Skin epidermis (tissue), 12 donors: ENCODE measurements at regions not wholly inside any gene's neighbourhood (a gene's known extent, or its start where the extent isn't known, plus 50 kb on each side); places are given as distances from the start of the nearest gene placed in this dataset.
A peak's percentile ranks its signal among the peaks of the same experiment; 100 is the strongest.
"Not testable (repeated sequence)": the region's sequence is repeated elsewhere in the genome, so short reads cannot be mapped to it uniquely, and the experiment has no call there.

Source experiments
- H3K27ac ChIP-seq, 21 experiments: fragments of 200-600 bp; sonication (generic) in 11 of 21; one replicate each; pipeline ENCODE4 v1.5.0; 2020; ENCODE audit warnings: mild to moderate bottlenecking in 3 of 21, inconsistent platforms in 2 of 21, moderate library complexity in 2 of 21
- H3K4me3 ChIP-seq, 7 experiments: fragments of 200-600 bp; sonication (generic) in 2 of 7; one replicate each; pipeline ENCODE4 v1.5.0; 2020; ENCODE audit warnings: inconsistent platforms in 2 of 7, mild to moderate bottlenecking in 2 of 7, moderate library complexity in 1 of 7

GRCh38 chr11:13127161-13127560 lies 118.0 kb downstream of the RASSF10 start:
- H3K4me3 ChIP-seq = no peak overlapping the region
- H3K27ac ChIP-seq = no peak overlapping the region

GRCh38 chr11:13128354-13128753 lies 119.2 kb downstream of the RASSF10 start:
- H3K4me3 ChIP-seq = no peak overlapping the region
- H3K27ac ChIP-seq = no peak overlapping the region

GRCh38 chr11:13134066-13134465 lies 125.0 kb downstream of the RASSF10 start:
- H3K27ac ChIP-seq = no peak overlapping the region

GRCh38 chr11:13134886-13135285 lies 125.8 kb downstream of the RASSF10 start:
- no peak overlapping the region for H3K4me3 ChIP-seq

More at GRCh38 chr11:13134066-13134465, 125.0 kb downstream of the RASSF10 start:
- H3K4me3 ChIP-seq = no peak overlapping the region

DNA sequence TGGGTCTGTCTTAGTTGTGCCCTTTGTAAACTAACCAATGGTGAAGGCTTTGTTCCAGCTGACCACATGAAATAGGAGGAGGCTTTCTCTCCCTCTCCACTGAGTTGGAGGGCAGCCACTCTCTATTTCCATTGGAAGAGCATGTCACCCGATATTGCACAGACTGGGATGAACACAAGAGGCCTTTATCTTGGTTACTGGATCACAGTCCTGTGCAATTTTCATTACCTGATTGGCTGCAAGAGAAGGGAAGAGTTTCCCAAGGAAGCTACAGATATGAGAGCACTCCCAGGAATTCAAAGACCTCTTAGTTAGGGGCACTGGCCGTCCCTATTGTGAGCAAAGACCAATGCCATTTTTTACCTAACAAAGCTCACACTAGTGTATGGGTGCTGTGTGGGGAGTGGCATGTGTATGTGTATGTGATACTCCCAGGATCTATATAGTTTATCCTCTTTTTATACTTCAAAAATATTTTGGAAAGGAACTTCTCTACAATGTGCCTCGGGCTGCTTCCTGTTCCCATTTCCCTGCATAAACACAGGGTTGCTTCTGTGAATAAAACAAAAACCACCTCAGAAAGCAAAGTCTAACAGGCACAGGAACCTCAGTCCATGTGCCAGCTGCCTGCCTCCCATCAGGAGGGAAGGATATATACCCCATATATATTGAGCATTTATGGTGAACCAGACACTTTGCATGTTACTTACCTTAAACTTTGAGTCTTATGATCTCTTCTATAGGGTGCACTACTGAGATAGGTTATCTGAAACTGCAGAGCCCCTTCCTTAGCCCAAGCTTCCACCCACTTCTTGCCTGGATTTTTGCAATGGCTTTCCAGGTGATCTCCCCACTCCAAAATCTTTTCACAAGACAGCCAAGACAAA lies 126.5 kb downstream of the RASSF10 start:
- H3K4me3 ChIP-seq = no peak overlapping the region
- peak overlapping the region in 1 of 21 experiments; percentile 11 for H3K27ac ChIP-seq

More at GRCh38 chr11:13134886-13135285, 125.8 kb downstream of the RASSF10 start:
- no peak overlapping the region for H3K27ac ChIP-seq

DNA sequence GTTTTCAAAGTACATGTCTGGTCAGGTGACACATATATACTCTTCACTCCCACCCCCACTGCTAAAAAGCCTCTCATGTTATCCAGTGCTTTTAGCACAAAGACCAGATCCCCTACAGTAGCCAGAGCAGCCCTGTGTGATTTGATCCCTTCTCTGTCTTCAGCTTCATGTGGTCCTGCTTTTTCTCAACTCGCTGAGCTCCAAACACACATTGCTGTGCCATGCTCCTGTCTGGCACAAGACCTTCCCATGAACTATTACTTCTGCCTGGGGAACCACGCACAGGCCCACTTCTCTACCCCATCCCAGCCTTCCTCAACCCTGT lies 127.1 kb downstream of the RASSF10 start:
- no peak overlapping the region for H3K4me3 ChIP-seq
- H3K27ac ChIP-seq = peak overlapping the region in 1 of 21 experiments; percentile 11

- no peak overlapping the region for H3K4me3 ChIP-seq
- no peak overlapping the region for H3K27ac ChIP-seq
Measured at GRCh38 chr11:13137844-13138301, 128.8 kb downstream of the RASSF10 start.

DNA sequence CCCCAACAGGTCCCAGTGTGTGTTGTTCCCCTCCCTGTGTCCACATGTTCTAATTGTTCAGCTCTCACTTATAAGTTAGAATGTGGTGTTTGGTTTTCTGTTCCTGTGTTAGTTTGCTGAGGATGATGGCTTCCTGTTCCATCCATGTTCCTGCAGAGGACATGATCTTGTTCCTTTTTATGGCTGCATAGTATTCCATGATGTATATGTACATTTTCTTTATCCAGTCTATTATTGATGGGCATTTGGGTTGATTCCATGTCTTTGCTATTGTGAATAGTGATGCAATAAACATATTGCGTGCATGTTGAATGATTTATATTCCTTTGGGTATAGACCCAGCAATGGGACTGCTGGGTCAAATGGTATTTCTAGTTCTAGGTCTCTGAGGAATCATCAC lies 130.0 kb downstream of the RASSF10 start:
- not testable (repeated sequence) for H3K27ac ChIP-seq, H3K4me3 ChIP-seq

- Histone ChIP-seq H3K4me3 (no peak overlapping the region), H3K27ac (peak overlapping the region in 1 of 21 experiments; percentile 8)
Measured at GRCh38 chr11:13140028-13140870, 131.1 kb downstream of the RASSF10 start.

DNA sequence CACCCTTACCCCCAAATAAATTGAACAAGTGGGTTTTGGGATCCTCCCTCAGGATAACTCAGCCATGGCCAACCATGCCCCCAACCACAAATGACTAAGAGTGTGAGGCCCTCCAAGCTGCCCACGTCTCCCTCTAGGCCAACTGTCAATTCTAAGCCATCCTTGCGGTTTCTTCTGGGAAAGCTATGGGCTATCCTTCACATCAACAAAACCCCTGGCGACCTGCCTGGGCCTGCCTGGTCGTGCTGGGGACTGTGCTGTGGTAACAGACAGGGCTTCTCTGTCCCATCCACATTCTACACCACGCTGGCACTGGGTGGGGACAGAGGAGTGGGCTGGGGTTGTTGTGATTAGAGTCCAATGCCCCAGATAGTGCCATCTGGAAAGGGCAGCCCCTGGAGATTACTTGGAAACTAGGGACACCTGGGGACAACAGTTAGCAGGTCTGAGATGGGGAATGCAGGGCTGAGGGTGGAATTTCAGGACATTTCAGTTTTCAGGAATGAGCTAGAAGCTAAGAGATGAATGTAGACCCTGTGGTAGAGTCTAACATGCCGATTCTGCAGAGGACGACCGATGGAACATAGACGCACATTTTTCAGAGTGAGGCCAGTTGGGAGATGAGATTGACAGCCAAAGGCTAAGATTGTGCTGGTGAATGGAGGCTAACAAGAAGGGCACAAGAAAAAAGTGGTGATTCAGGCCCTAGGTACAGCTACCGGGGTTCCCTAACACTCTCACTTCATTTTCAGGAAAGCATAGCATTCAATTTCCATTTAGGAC lies 131.9 kb downstream of the RASSF10 start:
- Histone ChIP-seq H3K27ac (no peak overlapping the region), H3K4me3 (no peak overlapping the region)

GRCh38 chr11:13141731-13142709 lies 132.9 kb downstream of the RASSF10 start:
- Histone ChIP-seq H3K27ac (no peak overlapping the region), H3K4me3 (no peak overlapping the region)

GRCh38 chr11:13143486-13144297 lies 133.9 kb upstream of the BMAL1 start:
- Histone ChIP-seq H3K4me3 (no peak overlapping the region), H3K27ac (no peak overlapping the region)

GRCh38 chr11:13145461-13145860 lies 132.1 kb upstream of the BMAL1 start:
- H3K4me3 ChIP-seq = no peak overlapping the region
- H3K27ac ChIP-seq = no peak overlapping the region

- peak overlapping the region in 1 of 21 experiments; percentile 34 for H3K27ac ChIP-seq
- no peak overlapping the region for H3K4me3 ChIP-seq
Measured at GRCh38 chr11:13149991-13150390, 127.6 kb upstream of the BMAL1 start.

GRCh38 chr11:13150487-13150886 lies 127.1 kb upstream of the BMAL1 start:
- Histone ChIP-seq H3K4me3 (no peak overlapping the region), H3K27ac (peak overlapping the region in 1 of 21 experiments; percentile 28)

DNA sequence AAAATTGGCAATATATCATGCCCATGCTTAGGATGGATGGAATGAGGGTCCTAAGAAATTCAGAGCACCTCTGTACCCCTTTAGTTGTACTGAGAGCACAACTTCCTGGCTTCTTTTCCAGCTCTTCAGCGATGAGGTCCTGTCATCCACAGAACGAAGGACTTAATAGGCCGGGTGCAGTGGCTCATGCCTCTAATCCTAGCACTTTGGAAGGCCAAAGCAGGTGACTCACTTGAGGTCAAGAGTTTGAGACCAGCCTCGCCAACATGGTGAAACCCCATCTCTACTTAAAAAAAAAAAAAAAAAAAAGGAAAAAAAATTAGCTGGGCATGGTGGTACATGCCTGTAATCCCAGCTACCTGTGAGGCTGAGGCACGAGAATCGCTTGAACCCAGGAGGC lies 125.3 kb upstream of the BMAL1 start:
- H3K27ac ChIP-seq = no peak overlapping the region
- no peak overlapping the region for H3K4me3 ChIP-seq

GRCh38 chr11:13152736-13153541 lies 124.7 kb upstream of the BMAL1 start:
- Histone ChIP-seq H3K27ac (no peak overlapping the region), H3K4me3 (no peak overlapping the region)
